T-cell (primary cell): ENCODE measurements at regions not wholly inside any gene's neighbourhood (a gene's known extent, or its start where the extent isn't known, plus 50 kb on each side); places are given as distances from the start of the nearest gene placed in this dataset.

Experiments used
- ATAC-seq, 4 experiments: fragments of 200-7000 bp in 3 of 4; fragments of 150-1000 bp in 1 of 4; cut with Tn5 transposase; replicated peaks in 1 of 4; 1 replicate in 3 of 4; 2 replicates in 1 of 4; pipeline ENCODE4 v1.10.0; 2021; ENCODE audit warnings: moderate library complexity in 3 of 4, mild to moderate bottlenecking in 2 of 4, moderate number of reproducible peaks in 1 of 4
- CTCF ChIA-PET, 2 donors: fragments of 300-600 bp; sonication (Branson Sonifier 250); formaldehyde crosslinking; loops; one replicate each; lab custom pipeline; 2022; ENCODE audit warnings: antibody characterized with exemption in 2 of 2; lab: Charles Lee
- POLR2A ChIA-PET, 2 donors: fragments of 300-600 bp; sonication (Branson Sonifier 250); formaldehyde crosslinking; loops; one replicate each; lab custom pipeline; 2022; ENCODE audit warnings: antibody characterized with exemption in 2 of 2; lab: Charles Lee
- DNase-seq, 35 experiments: peaks; one replicate each; pipeline versions ENCODE4 v3.0.0 to v3.0.0-alpha.2; 2013 to 2023
- H3K27ac ChIP-seq: one replicate; pipeline ENCODE4 v1.5.1; 2013; ENCODE audit warnings: low read length
- H3K27me3 ChIP-seq, 2 experiments: replicated peaks in 1 of 2; 1 replicate in 1 of 2; 2 replicates in 1 of 2; pipeline versions ENCODE4 v1.6.1 to v1.7.0; 2013; ENCODE audit warnings: low read length in 1 of 2, mixed read lengths in 1 of 2; ENCODE audit not compliant: control insufficient read depth in 2 of 2, insufficient read depth in 2 of 2; ENCODE audit errors: extremely low read depth in 1 of 2
- H3K36me3 ChIP-seq, 2 donors: 1 replicate in 1 of 2; 2 replicates in 1 of 2; pipeline versions ENCODE4 v1.6.1 to v1.7.0; 2013; ENCODE audit warnings: low read length in 1 of 2; ENCODE audit not compliant: control insufficient read depth in 2 of 2, insufficient read depth in 1 of 2; ENCODE audit errors: extremely low read depth in 1 of 2
- H3K4me1 ChIP-seq, 2 experiments: 1 replicate in 1 of 2; 2 replicates in 1 of 2; pipeline versions ENCODE4 v1.6.1 to v1.7.0; 2013; ENCODE audit warnings: low read length in 2 of 2, mixed read lengths in 1 of 2; ENCODE audit not compliant: insufficient read depth in 2 of 2, control insufficient read depth in 1 of 2; ENCODE audit errors: extremely low read depth in 1 of 2
- H3K4me3 ChIP-seq, 2 donors: 1 replicate in 1 of 2; 2 replicates in 1 of 2; pipeline versions ENCODE4 v1.5.1 to v1.7.0; 2013; ENCODE audit warnings: mild to moderate bottlenecking in 2 of 2, low read length in 1 of 2, moderate library complexity in 1 of 2; ENCODE audit not compliant: control insufficient read depth in 1 of 2; ENCODE audit errors: extremely low read depth in 1 of 2
- H3K9me3 ChIP-seq: 2 replicates; pipeline ENCODE4 v1.7.0; 2013
- H3K27ac Mint-ChIP-seq, 2 donors: one replicate each; pipeline ENCODE4 v1.8.0; 2020 to 2021; ENCODE audit warnings: mild to moderate bottlenecking in 2 of 2, mixed read lengths in 2 of 2
- H3K27me3 Mint-ChIP-seq, 2 donors: one replicate each; pipeline ENCODE4 v1.8.0; 2021 to 2022; ENCODE audit warnings: mixed read lengths in 2 of 2
- H3K36me3 Mint-ChIP-seq: one replicate; pipeline ENCODE4 v1.8.0; 2021; ENCODE audit warnings: mixed read lengths
- H3K4me1 Mint-ChIP-seq, 3 donors: one replicate each; pipeline ENCODE4 v1.8.0; 2020 to 2022; ENCODE audit warnings: mixed read lengths in 3 of 3, mild to moderate bottlenecking in 1 of 3
- H3K4me3 Mint-ChIP-seq, 3 donors: one replicate each; pipeline ENCODE4 v1.8.0; 2020 to 2022; ENCODE audit warnings: mild to moderate bottlenecking in 3 of 3, mixed read lengths in 3 of 3, moderate library complexity in 3 of 3
- H3K9me3 Mint-ChIP-seq, 3 donors: one replicate each; pipeline ENCODE4 v1.8.0; 2020 to 2022; ENCODE audit warnings: mixed read lengths in 3 of 3
- WGBS: methylation state at CpG from one replicate; pipeline ENCODE4 v1.1.5; 2013; ENCODE audit warnings: missing lambda C conversion rate; ENCODE audit not compliant: insufficient coverage; 5-methylcytosine and 5-hydroxymethylcytosine counted together

DNA sequence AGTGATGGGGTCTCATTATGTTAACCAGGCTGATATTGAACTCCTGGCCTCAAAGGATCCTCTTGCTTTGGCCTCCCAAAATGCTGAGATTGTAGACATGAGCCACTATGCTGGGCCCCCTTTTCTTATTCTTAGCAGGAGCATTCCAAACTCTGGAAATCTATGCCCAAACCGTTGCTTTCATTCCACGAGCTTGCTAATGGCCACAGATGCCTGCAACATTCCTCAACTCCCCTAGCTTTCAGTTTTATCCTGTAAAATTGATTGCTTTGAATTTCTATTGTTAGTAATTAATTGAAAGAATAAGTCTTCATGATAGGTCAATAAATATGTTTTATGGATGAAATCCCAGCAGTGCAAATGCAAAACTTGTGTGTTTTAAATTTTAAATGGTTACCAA, 564.8 kb upstream of the WWC1 start:
- Mint-ChIP-seq H3K27ac (no peak overlapping the region), H3K4me3 (no peak overlapping the region), H3K27me3 (no peaks in the 10 kb centered on the region), H3K4me1 (peaks cover 0 to 5% (median 3%) of the 10 kb centered on the region in 3 donors), H3K9me3 (no peaks in the 10 kb centered on the region), H3K36me3 (no peaks in the 10 kb centered on the region)
- Histone ChIP-seq H3K27me3 (peaks cover 0 to 5% of the 10 kb centered on the region in 2 experiments), H3K36me3 (no peaks in the 10 kb centered on the region), H3K4me1 (no peaks in the 10 kb centered on the region), H3K27ac (no peak overlapping the region), H3K4me3 (no peak overlapping the region), H3K9me3 (no peaks in the 10 kb centered on the region)
- ATAC-seq (no peak), DNase-seq (no peak)
- CTCF ChIA-PET = interaction anchor here (0.6 to 1.0 kb wide), 3 partner anchors 157 to 493 kb away, joined by 7 to 10 read pairs (median 8); no protein-coding TSS in a partner anchor
- POLR2A ChIA-PET = no interaction called here
- WGBS = 50% methylated on average over 1 of the region's 2 CpGs

DNA sequence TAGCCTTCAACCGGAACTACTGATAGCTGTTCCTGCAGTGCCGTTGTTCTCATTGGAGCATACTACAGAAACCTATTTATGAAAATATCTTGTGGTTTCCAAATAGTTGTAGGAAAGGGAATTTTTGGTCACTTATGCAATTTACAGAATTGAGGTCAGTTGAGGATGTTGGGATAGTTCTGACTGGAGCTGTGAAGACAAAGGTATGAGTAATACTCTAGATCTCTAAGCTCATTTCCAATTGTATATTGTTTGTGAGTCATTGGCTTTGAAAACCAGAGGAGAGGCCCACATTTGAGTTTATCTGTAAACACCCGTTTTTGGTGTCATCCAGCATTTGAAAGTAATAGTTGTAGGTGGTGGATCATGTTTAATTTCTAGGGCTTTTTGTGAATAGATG, 561.3 kb upstream of the WWC1 start:
- Mint-ChIP-seq H3K36me3 (no peaks in the 10 kb centered on the region), H3K9me3 (no peaks in the 10 kb centered on the region), H3K27ac (no peak overlapping the region), H3K27me3 (no peaks in the 10 kb centered on the region), H3K4me1 (no peaks in the 10 kb centered on the region), H3K4me3 (no peak overlapping the region)
- no peak for DNase-seq
- no CpG with 5 or more reads among the region's 3 CpGs for WGBS
- ATAC-seq = no peak
- Histone ChIP-seq H3K4me3 (no peak overlapping the region), H3K4me1 (no peaks in the 10 kb centered on the region), H3K27me3 (no peaks in the 10 kb centered on the region), H3K9me3 (no peaks in the 10 kb centered on the region), H3K27ac (no peak overlapping the region), H3K36me3 (no peaks in the 10 kb centered on the region)
- CTCF ChIA-PET = interaction anchor here in 1 of 2 donors (0.6 kb wide), 1 partner anchor 114 kb away, joined by 3 read pairs; no protein-coding TSS in a partner anchor
- POLR2A ChIA-PET = no interaction called here

DNA sequence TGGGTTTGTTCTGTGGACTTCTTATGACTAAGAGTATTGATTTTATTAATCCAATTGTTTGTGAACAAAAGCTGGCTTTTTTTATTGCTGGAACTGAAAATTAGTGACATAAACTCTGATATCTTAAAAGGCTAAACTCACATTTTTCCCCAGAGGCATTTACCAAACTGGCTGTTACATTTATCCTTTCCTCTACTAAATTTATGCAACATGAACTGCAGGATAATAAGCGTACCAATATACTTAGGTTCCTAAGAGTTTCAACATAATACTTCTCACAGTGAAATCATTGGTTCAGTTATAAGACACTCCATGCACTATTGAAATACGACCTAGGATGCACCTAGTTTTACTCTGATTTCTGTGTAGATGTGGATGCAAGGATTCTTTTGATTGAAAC, 560.8 kb upstream of the WWC1 start:
- H3K27ac ChIP-seq = no peak overlapping the region
- Mint-ChIP-seq H3K4me1 (no peaks in the 10 kb centered on the region), H3K9me3 (no peaks in the 10 kb centered on the region), H3K27me3 (no peaks in the 10 kb centered on the region), H3K27ac (no peak overlapping the region), H3K36me3 (no peaks in the 10 kb centered on the region), H3K4me3 (no peak overlapping the region)
- no peaks in the 10 kb centered on the region for H3K27me3 ChIP-seq
- H3K4me1 ChIP-seq = no peaks in the 10 kb centered on the region
- 83% methylated on average over 1 of the region's 2 CpGs for WGBS
- DNase-seq (no peak), ATAC-seq (no peak)
- H3K36me3 ChIP-seq = no peaks in the 10 kb centered on the region
- ChIA-PET CTCF (no interaction called here), POLR2A (no interaction called here)
- H3K9me3 ChIP-seq = no peaks in the 10 kb centered on the region
- H3K4me3 ChIP-seq = no peak overlapping the region

DNA sequence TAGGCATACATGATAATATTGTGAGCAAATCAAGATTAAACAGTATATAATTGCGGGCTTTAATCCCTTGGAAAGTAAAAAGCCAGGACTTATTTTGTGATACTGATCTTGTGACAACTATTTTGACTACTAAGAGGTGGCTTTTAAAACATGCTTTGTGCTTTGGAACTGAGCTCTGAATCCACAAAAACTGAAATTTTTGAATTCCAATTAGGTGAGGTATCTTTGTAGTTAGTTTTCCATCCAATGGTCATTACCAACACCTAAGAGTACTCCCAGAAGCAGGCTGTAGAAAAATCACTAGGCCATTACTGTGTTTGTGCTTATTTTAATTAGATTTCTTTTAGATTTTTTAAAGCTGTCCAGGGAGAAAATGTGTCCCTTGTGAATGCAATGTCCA, 559.5 kb upstream of the WWC1 start:
- POLR2A ChIA-PET = no interaction called here
- peaks cover 0 to under 1% (median 0%) of the 10 kb centered on the region in 3 donors for H3K9me3 Mint-ChIP-seq
- no CpG with 5 or more reads among the region's 1 CpG for WGBS
- Histone ChIP-seq H3K27me3 (no peaks in the 10 kb centered on the region), H3K36me3 (no peaks in the 10 kb centered on the region), H3K4me1 (no peaks in the 10 kb centered on the region), H3K27ac (no peak overlapping the region), H3K9me3 (no peaks in the 10 kb centered on the region), H3K4me3 (no peak overlapping the region)
- CTCF ChIA-PET = no interaction called here
- no peak overlapping the region for H3K4me3 Mint-ChIP-seq
- H3K36me3 Mint-ChIP-seq = no peaks in the 10 kb centered on the region
- ATAC-seq (no peak), DNase-seq (no peak)
- H3K27ac Mint-ChIP-seq = no peak overlapping the region
- peaks cover 0 to under 1% of the 10 kb centered on the region in 2 donors for H3K27me3 Mint-ChIP-seq
- H3K4me1 Mint-ChIP-seq = no peaks in the 10 kb centered on the region

DNA sequence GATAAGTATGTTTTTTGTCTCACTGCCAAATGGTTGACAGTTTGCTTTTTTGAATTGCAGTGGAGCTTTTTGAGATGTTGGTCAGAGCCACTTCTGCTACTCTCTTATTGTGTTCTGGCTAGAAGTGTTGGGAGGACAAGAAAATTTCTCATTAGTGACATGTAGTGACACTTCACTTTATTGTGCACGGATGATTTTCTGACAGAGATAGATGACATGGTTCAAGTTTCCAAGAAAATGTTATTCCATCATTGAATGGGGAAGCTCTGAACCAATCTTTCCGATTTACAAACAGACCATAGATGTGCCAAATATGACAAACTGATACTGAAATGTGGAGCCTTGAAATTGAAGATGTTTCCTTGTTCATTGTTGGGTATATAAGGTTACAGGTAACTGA, 558.9 kb upstream of the WWC1 start:
- Histone ChIP-seq H3K9me3 (no peaks in the 10 kb centered on the region), H3K4me1 (no peaks in the 10 kb centered on the region), H3K27ac (no peak overlapping the region), H3K4me3 (no peak overlapping the region), H3K27me3 (no peaks in the 10 kb centered on the region), H3K36me3 (no peaks in the 10 kb centered on the region)
- peaks cover 0 to 2% of the 10 kb centered on the region in 2 donors for H3K27me3 Mint-ChIP-seq
- no peaks in the 10 kb centered on the region for H3K4me1 Mint-ChIP-seq
- no peak overlapping the region for H3K4me3 Mint-ChIP-seq
- H3K27ac Mint-ChIP-seq = no peak overlapping the region
- H3K36me3 Mint-ChIP-seq = no peaks in the 10 kb centered on the region
- ChIA-PET CTCF (no interaction called here), POLR2A (no interaction called here)
- ATAC-seq (no peak), DNase-seq (no peak)
- peaks cover 0 to 3% (median 0%) of the 10 kb centered on the region in 3 donors for H3K9me3 Mint-ChIP-seq
- 100% methylated on average over 1 of the region's 2 CpGs for WGBS

DNA sequence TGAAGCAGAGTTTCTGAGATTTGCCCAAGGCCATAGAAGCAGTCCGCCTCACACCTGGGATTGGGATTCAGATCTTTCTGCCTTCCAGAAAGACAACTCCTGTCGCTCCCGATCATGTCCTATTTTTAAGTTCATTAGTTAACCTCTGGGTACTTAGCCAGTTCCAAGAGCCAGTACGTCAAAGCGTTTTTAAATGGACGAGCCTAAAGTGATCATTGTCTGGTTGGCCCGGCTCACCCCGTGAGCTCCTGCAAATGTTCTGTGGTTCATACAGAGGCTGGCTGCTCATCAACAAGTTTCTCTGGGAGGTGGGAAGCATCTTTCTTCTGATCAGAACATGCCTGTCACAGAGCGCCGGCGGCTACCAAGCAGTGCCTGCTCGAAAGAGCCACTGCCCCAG, 554.5 kb upstream of the WWC1 start:
- ATAC-seq (no peak), DNase-seq (no peak)
- ChIA-PET POLR2A (no interaction called here), CTCF (no interaction called here)
- Mint-ChIP-seq H3K36me3 (no peaks in the 10 kb centered on the region), H3K4me1 (no peaks in the 10 kb centered on the region), H3K4me3 (no peak overlapping the region), H3K9me3 (peaks cover 0 to 3% (median 0%) of the 10 kb centered on the region in 3 donors), H3K27me3 (peaks cover 0 to 2% of the 10 kb centered on the region in 2 donors), H3K27ac (no peak overlapping the region)
- H3K27ac ChIP-seq = no peak overlapping the region
- WGBS = 90% methylated on average over 12 of the region's 12 CpGs
- H3K9me3 ChIP-seq = no peaks in the 10 kb centered on the region
- no peaks in the 10 kb centered on the region for H3K27me3 ChIP-seq
- H3K4me1 ChIP-seq = no peaks in the 10 kb centered on the region
- no peaks in the 10 kb centered on the region for H3K36me3 ChIP-seq
- H3K4me3 ChIP-seq = no peak overlapping the region
